K562 (cell line): ENCODE measurements at regions not wholly inside any gene's neighbourhood (a gene's known extent, or its start where the extent isn't known, plus 50 kb on each side); places are given as distances from the start of the nearest gene placed in this dataset.

ENCODE experiments used
- CBX2 ChIP-seq: fragments of 200-600 bp; sonication (generic); IDR thresholded peaks from one replicate; pipeline ENCODE4 v1.6.1; 2012; ENCODE audit warnings: mild to moderate bottlenecking, low read length, inconsistent platforms; ENCODE audit not compliant: insufficient read depth, poor library complexity, severe bottlenecking
- CBX3 ChIP-seq, 2 experiments: IDR thresholded peaks; 1 replicate in 1 of 2; 2 replicates in 1 of 2; pipeline ENCODE4 v1.6.1; 2012; ENCODE audit warnings: inconsistent platforms in 2 of 2, low read length in 2 of 2, borderline replicate concordance in 1 of 2, control low read depth in 1 of 2
- DMBX1 ChIP-seq: fragments of 250-450 bp; sonication (Bioruptor Pico); IDR thresholded peaks from 2 replicates; pipeline ENCODE4 v1.8.0; 2022; ENCODE audit warnings: inconsistent platforms, mild to moderate bottlenecking, moderate library complexity, borderline replicate concordance
- FOXP1 ChIP-seq: sonication (generic); formaldehyde crosslinking; IDR thresholded peaks from 2 replicates; pipeline ENCODE4 v1.8.0; 2022; ENCODE audit warnings: mild to moderate bottlenecking, missing genetic modification reagents
- HMG20A ChIP-seq: fragments of 450-650 bp; formaldehyde crosslinking; conservative IDR thresholded peaks from 2 replicates; pipeline ENCODE4 v1.4.0; 2020; ENCODE audit warnings: mild to moderate bottlenecking, mixed read lengths
- MAFK ChIP-seq: IDR thresholded peaks from 2 replicates; pipeline ENCODE4 v1.6.1; 2011; ENCODE audit warnings: low read length, improper control_type of control experiment
- RAD21 ChIP-seq, 2 experiments: fragments of 250-450 bp in 1 of 2; fragments of 450-650 bp in 1 of 2; sonication (Bioruptor Pico) in 1 of 2; formaldehyde crosslinking in 1 of 2; IDR thresholded peaks in 1 of 2; conservative IDR thresholded peaks in 1 of 2; 2 replicates each; pipeline versions ENCODE4 v1.4.0 to v1.8.0; 2020 to 2022; ENCODE audit warnings: mild to moderate bottlenecking in 2 of 2, moderate library complexity in 1 of 2
- RUNX1 ChIP-seq: sonication (generic); IDR thresholded peaks from 2 replicates; pipeline ENCODE4 v1.6.1; 2016; ENCODE audit warnings: antibody characterized with exemption, low read depth
- TRIM28 ChIP-seq: fragments of 450-650 bp; IDR thresholded peaks from 2 replicates; pipeline ENCODE4 v1.6.1; 2017
- ZBTB1 ChIP-seq: sonication (generic); formaldehyde crosslinking; IDR thresholded peaks from 2 replicates; pipeline ENCODE4 v1.8.1; 2023; ENCODE audit warnings: missing genetic modification reagents, low read depth, mild to moderate bottlenecking, borderline replicate concordance
- ZNF445 ChIP-seq: fragments of 250-450 bp; sonication (Bioruptor Pico); IDR thresholded peaks from 2 replicates; pipeline ENCODE4 v1.4.0; 2020; ENCODE audit warnings: low read depth, mild to moderate bottlenecking, moderate library complexity
- TF ChIP-seq, protein P1 (sequence below): sonication (generic); formaldehyde crosslinking; IDR thresholded peaks from 2 replicates; pipeline ENCODE4 v1.8.0; 2022; ENCODE audit warnings: missing genetic modification reagents, mild to moderate bottlenecking, borderline replicate concordance
- TF ChIP-seq, protein P2 (sequence below), 2 experiments: fragments of 450-650 bp in 1 of 2; sonication (generic) in 1 of 2; formaldehyde crosslinking; conservative IDR thresholded peaks; 2 replicates each; pipeline versions ENCODE4 v1.4.0 to v1.8.1; 2020 to 2022; ENCODE audit warnings: mild to moderate bottlenecking in 1 of 2, missing genetic modification reagents in 1 of 2
- TF ChIP-seq, protein P3 (sequence below): IDR thresholded peaks from 2 replicates; pipeline ENCODE4 v1.6.1; 2016; ENCODE audit warnings: missing genetic modification characterization, missing compliant biosample characterization

DNA sequence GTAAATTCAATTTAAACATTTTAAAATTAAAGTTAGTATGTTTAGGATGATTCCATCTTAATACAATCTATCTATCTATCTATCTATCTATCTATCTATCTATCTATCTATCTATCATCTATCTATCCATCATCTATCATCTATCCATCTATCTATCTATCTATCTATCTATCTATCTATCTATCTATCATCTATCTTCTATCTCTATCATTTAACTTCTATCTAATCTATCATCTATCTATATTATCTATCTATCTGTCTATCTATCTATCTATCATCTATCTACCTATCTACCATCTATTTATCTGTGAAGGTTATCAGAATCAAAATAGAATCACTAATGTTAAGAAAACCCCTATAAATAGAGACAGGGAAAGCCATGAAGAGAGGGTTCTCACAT is 78.3 kb downstream of the RAMP3 start:
- TF ChIP-seq ZBTB1 (no peak), CBX3 (IDR thresholded peaks at IDR 0.05; ENCODE audit: borderline replicate concordance in 1 of 2, low read length in 2 of 2) (no peak), CBX2 (no peak), HMG20A (CRISPR knock-in tag) (no peak), MAFK (no peak), RAD21 (CRISPR knock-in tag; conservative IDR thresholded peaks at IDR 0.05 in 1 of 2, IDR thresholded peaks at IDR 0.05 in 1 of 2) (no peak), TRIM28 (no peak), FOXP1 (CRISPR knock-in tag) (no peak), RUNX1 (no peak), ZNF445 (CRISPR knock-in tag) (no peak), DMBX1 (CRISPR knock-in tag) (no peak)
- TF ChIP-seq, protein P1, sequence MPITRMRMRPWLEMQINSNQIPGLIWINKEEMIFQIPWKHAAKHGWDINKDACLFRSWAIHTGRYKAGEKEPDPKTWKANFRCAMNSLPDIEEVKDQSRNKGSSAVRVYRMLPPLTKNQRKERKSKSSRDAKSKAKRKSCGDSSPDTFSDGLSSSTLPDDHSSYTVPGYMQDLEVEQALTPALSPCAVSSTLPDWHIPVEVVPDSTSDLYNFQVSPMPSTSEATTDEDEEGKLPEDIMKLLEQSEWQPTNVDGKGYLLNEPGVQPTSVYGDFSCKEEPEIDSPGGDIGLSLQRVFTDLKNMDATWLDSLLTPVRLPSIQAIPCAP (CRISPR knock-in tag), result no peak
- TF ChIP-seq, protein P2, sequence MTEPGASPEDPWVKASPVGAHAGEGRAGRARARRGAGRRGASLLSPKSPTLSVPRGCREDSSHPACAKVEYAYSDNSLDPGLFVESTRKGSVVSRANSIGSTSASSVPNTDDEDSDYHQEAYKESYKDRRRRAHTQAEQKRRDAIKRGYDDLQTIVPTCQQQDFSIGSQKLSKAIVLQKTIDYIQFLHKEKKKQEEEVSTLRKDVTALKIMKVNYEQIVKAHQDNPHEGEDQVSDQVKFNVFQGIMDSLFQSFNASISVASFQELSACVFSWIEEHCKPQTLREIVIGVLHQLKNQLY (CRISPR knock-in tag; conservative IDR thresholded peaks at IDR 0.05), result no peak
- TF ChIP-seq, protein P3, sequence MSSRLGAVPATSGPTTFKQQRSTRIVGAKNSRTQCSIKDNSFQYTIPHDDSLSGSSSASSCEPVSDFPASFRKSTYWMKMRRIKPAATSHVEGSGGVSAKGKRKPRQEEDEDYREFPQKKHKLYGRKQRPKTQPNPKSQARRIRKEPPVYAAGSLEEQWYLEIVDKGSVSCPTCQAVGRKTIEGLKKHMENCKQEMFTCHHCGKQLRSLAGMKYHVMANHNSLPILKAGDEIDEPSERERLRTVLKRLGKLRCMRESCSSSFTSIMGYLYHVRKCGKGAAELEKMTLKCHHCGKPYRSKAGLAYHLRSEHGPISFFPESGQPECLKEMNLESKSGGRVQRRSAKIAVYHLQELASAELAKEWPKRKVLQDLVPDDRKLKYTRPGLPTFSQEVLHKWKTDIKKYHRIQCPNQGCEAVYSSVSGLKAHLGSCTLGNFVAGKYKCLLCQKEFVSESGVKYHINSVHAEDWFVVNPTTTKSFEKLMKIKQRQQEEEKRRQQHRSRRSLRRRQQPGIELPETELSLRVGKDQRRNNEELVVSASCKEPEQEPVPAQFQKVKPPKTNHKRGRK (tag), result no peak
